ENCODE measurements at regions not wholly inside any gene's neighbourhood (a gene's known extent, or its start where the extent isn't known, plus 50 kb on each side); places are given as distances from the start of the nearest gene placed in this dataset.
A peak's percentile ranks its signal among the peaks of the same experiment; 100 is the strongest.

- Histone ChIP-seq H3K36me3 (ENCODE audit: control insufficient read depth, insufficient read depth, low read length, severe bottlenecking) (no peaks in the 10 kb centered on the region), H3K27me3 (replicated peaks; ENCODE audit: control insufficient read depth, insufficient read depth, low read length) (no peaks in the 10 kb centered on the region), H3K9me3 (ENCODE audit: control insufficient read depth, low read length) (peaks cover 7% of the 10 kb centered on the region), H3K4me3 (ENCODE audit: low read length) (no peak overlapping the region), H3K4me1 (ENCODE audit: control insufficient read depth, insufficient read depth, low read length) (peaks cover 24% of the 10 kb centered on the region), H3K9ac (ENCODE audit: low read length) (no peak overlapping the region)
- peak; percentile 80 for DNase-seq (ENCODE audit: low read depth)
These were observed 675.9 kb upstream of the CITED2 start for GRCh38 chr6:140050101-140050995.

- no peak overlapping the region for H3K9ac ChIP-seq (ENCODE audit: low read length)
- no peak for DNase-seq (ENCODE audit: low read depth)
- H3K4me1 ChIP-seq (ENCODE audit: control insufficient read depth, insufficient read depth, low read length): peaks cover 24% of the 10 kb centered on the region
- H3K36me3 ChIP-seq (ENCODE audit: control insufficient read depth, insufficient read depth, low read length, severe bottlenecking): no peaks in the 10 kb centered on the region
- H3K27me3 ChIP-seq (replicated peaks; ENCODE audit: control insufficient read depth, insufficient read depth, low read length): no peaks in the 10 kb centered on the region
- H3K4me3 ChIP-seq (ENCODE audit: low read length): no peak overlapping the region
- peaks cover 7% of the 10 kb centered on the region for H3K9me3 ChIP-seq (ENCODE audit: control insufficient read depth, low read length)
These were observed 674.8 kb upstream of the CITED2 start for GRCh38 chr6:140049251-140049650.

- Histone ChIP-seq H3K4me1 (ENCODE audit: control insufficient read depth, insufficient read depth, low read length) (peaks cover 25% of the 10 kb centered on the region), H3K36me3 (ENCODE audit: control insufficient read depth, insufficient read depth, low read length, severe bottlenecking) (no peaks in the 10 kb centered on the region), H3K9ac (ENCODE audit: low read length) (no peak overlapping the region), H3K27me3 (replicated peaks; ENCODE audit: control insufficient read depth, insufficient read depth, low read length) (no peaks in the 10 kb centered on the region), H3K4me3 (ENCODE audit: low read length) (no peak overlapping the region), H3K9me3 (ENCODE audit: control insufficient read depth, low read length) (peaks cover 7% of the 10 kb centered on the region)
- no peak for DNase-seq (ENCODE audit: low read depth)
These were observed 673.8 kb upstream of the CITED2 start for GRCh38 chr6:140048202-140048790.

- H3K36me3 ChIP-seq (ENCODE audit: control insufficient read depth, insufficient read depth, low read length, severe bottlenecking): no peaks in the 10 kb centered on the region
- DNase-seq (ENCODE audit: low read depth): no peak
- H3K9ac ChIP-seq (ENCODE audit: low read length): no peak overlapping the region
- H3K27me3 ChIP-seq (replicated peaks; ENCODE audit: control insufficient read depth, insufficient read depth, low read length): no peaks in the 10 kb centered on the region
- H3K4me3 ChIP-seq (ENCODE audit: low read length): no peak overlapping the region
- H3K9me3 ChIP-seq (ENCODE audit: control insufficient read depth, low read length): peaks cover 7% of the 10 kb centered on the region
- H3K4me1 ChIP-seq (ENCODE audit: control insufficient read depth, insufficient read depth, low read length): peaks cover 23% of the 10 kb centered on the region
These were observed 672.9 kb upstream of the CITED2 start for GRCh38 chr6:140047321-140047720.

- H3K9ac ChIP-seq (ENCODE audit: low read length): no peak overlapping the region
- DNase-seq (ENCODE audit: low read depth): no peak
- peaks cover 7% of the 10 kb centered on the region for H3K9me3 ChIP-seq (ENCODE audit: control insufficient read depth, low read length)
- H3K36me3 ChIP-seq (ENCODE audit: control insufficient read depth, insufficient read depth, low read length, severe bottlenecking): no peaks in the 10 kb centered on the region
- no peaks in the 10 kb centered on the region for H3K27me3 ChIP-seq (replicated peaks; ENCODE audit: control insufficient read depth, insufficient read depth, low read length)
- peaks cover 12% of the 10 kb centered on the region for H3K4me1 ChIP-seq (ENCODE audit: control insufficient read depth, insufficient read depth, low read length)
- no peak overlapping the region for H3K4me3 ChIP-seq (ENCODE audit: low read length)
These were observed 671.7 kb upstream of the CITED2 start for GRCh38 chr6:140046016-140046632.

GRCh38 chr6:140045116-140045515, 670.7 kb upstream of the CITED2 start:
- DNase-seq (ENCODE audit: low read depth): no peak
- no peak overlapping the region for H3K4me3 ChIP-seq (ENCODE audit: low read length)
- no peaks in the 10 kb centered on the region for H3K36me3 ChIP-seq (ENCODE audit: control insufficient read depth, insufficient read depth, low read length, severe bottlenecking)
- no peak overlapping the region for H3K9ac ChIP-seq (ENCODE audit: low read length)
- no peaks in the 10 kb centered on the region for H3K27me3 ChIP-seq (replicated peaks; ENCODE audit: control insufficient read depth, insufficient read depth, low read length)
- H3K9me3 ChIP-seq (ENCODE audit: control insufficient read depth, low read length): peaks cover 7% of the 10 kb centered on the region
- peaks cover 12% of the 10 kb centered on the region for H3K4me1 ChIP-seq (ENCODE audit: control insufficient read depth, insufficient read depth, low read length)

- Histone ChIP-seq H3K9me3 (ENCODE audit: control insufficient read depth, low read length) (peaks cover 7% of the 10 kb centered on the region), H3K9ac (ENCODE audit: low read length) (no peak overlapping the region), H3K4me1 (ENCODE audit: control insufficient read depth, insufficient read depth, low read length) (peaks cover 12% of the 10 kb centered on the region), H3K4me3 (ENCODE audit: low read length) (no peak overlapping the region), H3K36me3 (ENCODE audit: control insufficient read depth, insufficient read depth, low read length, severe bottlenecking) (no peaks in the 10 kb centered on the region), H3K27me3 (replicated peaks; ENCODE audit: control insufficient read depth, insufficient read depth, low read length) (no peaks in the 10 kb centered on the region)
- DNase-seq (ENCODE audit: low read depth): no peak
These were observed 670.2 kb upstream of the CITED2 start for GRCh38 chr6:140044626-140045025.

GRCh38 chr6:140043762-140044378, 669.4 kb upstream of the CITED2 start:
- no peak overlapping the region for H3K9ac ChIP-seq (ENCODE audit: low read length)
- no peaks in the 10 kb centered on the region for H3K36me3 ChIP-seq (ENCODE audit: control insufficient read depth, insufficient read depth, low read length, severe bottlenecking)
- H3K9me3 ChIP-seq (ENCODE audit: control insufficient read depth, low read length): peaks cover 7% of the 10 kb centered on the region
- H3K4me1 ChIP-seq (ENCODE audit: control insufficient read depth, insufficient read depth, low read length): peaks cover 12% of the 10 kb centered on the region
- no peak overlapping the region for H3K4me3 ChIP-seq (ENCODE audit: low read length)
- no peak for DNase-seq (ENCODE audit: low read depth)
- H3K27me3 ChIP-seq (replicated peaks; ENCODE audit: control insufficient read depth, insufficient read depth, low read length): no peaks in the 10 kb centered on the region

- peaks cover 7% of the 10 kb centered on the region for H3K9me3 ChIP-seq (ENCODE audit: control insufficient read depth, low read length)
- peaks cover 12% of the 10 kb centered on the region for H3K4me1 ChIP-seq (ENCODE audit: control insufficient read depth, insufficient read depth, low read length)
- no peak overlapping the region for H3K4me3 ChIP-seq (ENCODE audit: low read length)
- peak; percentile 61 for DNase-seq (ENCODE audit: low read depth)
- no peaks in the 10 kb centered on the region for H3K36me3 ChIP-seq (ENCODE audit: control insufficient read depth, insufficient read depth, low read length, severe bottlenecking)
- H3K9ac ChIP-seq (ENCODE audit: low read length): no peak overlapping the region
- H3K27me3 ChIP-seq (replicated peaks; ENCODE audit: control insufficient read depth, insufficient read depth, low read length): no peaks in the 10 kb centered on the region
These were observed 668.9 kb upstream of the CITED2 start for GRCh38 chr6:140043357-140043756.

- peaks cover 2% of the 10 kb centered on the region for H3K9me3 ChIP-seq (ENCODE audit: control insufficient read depth, low read length)
- no peak overlapping the region for H3K4me3 ChIP-seq (ENCODE audit: low read length)
These were observed 667.3 kb upstream of the CITED2 start for GRCh38 chr6:140041571-140042332.

More at GRCh38 chr6:140041571-140042332, 667.3 kb upstream of the CITED2 start:
- no peaks in the 10 kb centered on the region for H3K27me3 ChIP-seq (replicated peaks; ENCODE audit: control insufficient read depth, insufficient read depth, low read length)
- no peak overlapping the region for H3K9ac ChIP-seq (ENCODE audit: low read length)
- H3K36me3 ChIP-seq (ENCODE audit: control insufficient read depth, insufficient read depth, low read length, severe bottlenecking): no peaks in the 10 kb centered on the region
- peaks cover 12% of the 10 kb centered on the region for H3K4me1 ChIP-seq (ENCODE audit: control insufficient read depth, insufficient read depth, low read length)
- DNase-seq (ENCODE audit: low read depth): no peak

All from adipocyte (in vitro differentiated cells).